Osteocyte (in vitro differentiated cells): ENCODE measurements at regions not wholly inside any gene's neighbourhood (a gene's known extent, or its start where the extent isn't known, plus 50 kb on each side); places are given as distances from the start of the nearest gene placed in this dataset.

Experiments used
- DNase-seq: peaks from one replicate; pipeline ENCODE4 v3.0.0; 2021; ENCODE audit warnings: mixed read lengths; ENCODE audit not compliant: unreplicated experiment; ENCODE audit errors: extremely low spot score
- H3K27ac Mint-ChIP-seq: one replicate; pipeline ENCODE4 v1.8.0; 2021; ENCODE audit warnings: mild to moderate bottlenecking, mixed read lengths; ENCODE audit not compliant: unreplicated experiment
- H3K27me3 Mint-ChIP-seq: one replicate; pipeline ENCODE4 v1.8.0; 2021; ENCODE audit warnings: mixed read lengths; ENCODE audit not compliant: unreplicated experiment
- H3K36me3 Mint-ChIP-seq: one replicate; pipeline ENCODE4 v1.8.0; 2021; ENCODE audit warnings: mixed read lengths; ENCODE audit not compliant: unreplicated experiment
- H3K4me1 Mint-ChIP-seq: one replicate; pipeline ENCODE4 v1.8.0; 2021; ENCODE audit warnings: mixed read lengths; ENCODE audit not compliant: unreplicated experiment
- H3K4me3 Mint-ChIP-seq: one replicate; pipeline ENCODE4 v1.8.0; 2021; ENCODE audit warnings: mild to moderate bottlenecking, moderate library complexity, mixed read lengths; ENCODE audit not compliant: unreplicated experiment
- H3K9me3 Mint-ChIP-seq: one replicate; pipeline ENCODE4 v1.8.0; 2021; ENCODE audit warnings: mixed read lengths; ENCODE audit not compliant: unreplicated experiment
- CTCF ChIP-seq: fragments of 200-600 bp; sonication (generic); IDR thresholded peaks from 2 replicates; pipeline ENCODE4 v1.5.0; 2021; ENCODE audit warnings: antibody characterized with exemption, mild to moderate bottlenecking, moderate library complexity

- H3K27me3 Mint-ChIP-seq = no peaks in the 10 kb centered on the region
- no peak overlapping the region for H3K27ac Mint-ChIP-seq
- peaks cover 26% of the 10 kb centered on the region for H3K4me1 Mint-ChIP-seq
- H3K9me3 Mint-ChIP-seq = no peaks in the 10 kb centered on the region
- no peak for DNase-seq
- no peak for TF ChIP-seq CTCF
- H3K36me3 Mint-ChIP-seq = no peaks in the 10 kb centered on the region
- H3K4me3 Mint-ChIP-seq = no peak overlapping the region
These were observed 266.2 kb downstream of the KTN1 start for GRCh38 chr14:55845963-55846825.

- no peaks in the 10 kb centered on the region for H3K27me3 Mint-ChIP-seq
- H3K27ac Mint-ChIP-seq = no peak overlapping the region
- H3K4me3 Mint-ChIP-seq = no peak overlapping the region
- no peak for TF ChIP-seq CTCF
- no peaks in the 10 kb centered on the region for H3K36me3 Mint-ChIP-seq
- no peak for DNase-seq
- no peaks in the 10 kb centered on the region for H3K9me3 Mint-ChIP-seq
- H3K4me1 Mint-ChIP-seq = peaks cover 30% of the 10 kb centered on the region
These were observed 266.9 kb downstream of the KTN1 start for GRCh38 chr14:55846826-55847446.

GRCh38 chr14:55847766-55848165, 267.8 kb downstream of the KTN1 start:
- no peak for TF ChIP-seq CTCF
- no peak overlapping the region for H3K4me3 Mint-ChIP-seq
- no peaks in the 10 kb centered on the region for H3K9me3 Mint-ChIP-seq
- peaks cover 30% of the 10 kb centered on the region for H3K4me1 Mint-ChIP-seq
- H3K27ac Mint-ChIP-seq = peak overlapping the region; percentile 59
- H3K36me3 Mint-ChIP-seq = no peaks in the 10 kb centered on the region
- no peak for DNase-seq
- no peaks in the 10 kb centered on the region for H3K27me3 Mint-ChIP-seq

- peaks cover 30% of the 10 kb centered on the region for H3K4me1 Mint-ChIP-seq
- TF ChIP-seq CTCF = no peak
- H3K4me3 Mint-ChIP-seq = no peak overlapping the region
- H3K9me3 Mint-ChIP-seq = no peaks in the 10 kb centered on the region
- no peak overlapping the region for H3K27ac Mint-ChIP-seq
- DNase-seq = no peak
- no peaks in the 10 kb centered on the region for H3K36me3 Mint-ChIP-seq
- no peaks in the 10 kb centered on the region for H3K27me3 Mint-ChIP-seq
These were observed 269.0 kb downstream of the KTN1 start for GRCh38 chr14:55848964-55849363.

GRCh38 chr14:55849833-55850232, 268.4 kb upstream of the PELI2 start:
- Mint-ChIP-seq H3K9me3 (no peaks in the 10 kb centered on the region), H3K4me1 (peaks cover 30% of the 10 kb centered on the region), H3K27ac (no peak overlapping the region), H3K4me3 (no peak overlapping the region), H3K36me3 (no peaks in the 10 kb centered on the region), H3K27me3 (no peaks in the 10 kb centered on the region)
- no peak for DNase-seq
- no peak for TF ChIP-seq CTCF
